Activated CD4-positive, alpha-beta T cell treated with anti-CD3 and anti-CD28 coated beads for 48 hours (primary cell): ENCODE measurements at regions not wholly inside any gene's neighbourhood (a gene's known extent, or its start where the extent isn't known, plus 50 kb on each side); places are given as distances from the start of the nearest gene placed in this dataset.
"Not testable (repeated sequence)": the region's sequence is repeated elsewhere in the genome, so short reads cannot be mapped to it uniquely, and the experiment has no call there.

Experiments
- DNase-seq: peaks from one replicate; pipeline ENCODE4 v3.0.0-alpha.2; 2020

GRCh38 chr3:152724270-152724669 is 110.7 kb upstream of the P2RY1 start:
- no peak for DNase-seq

GRCh38 chr3:152728231-152728980 is 106.5 kb upstream of the P2RY1 start:
- no peak for DNase-seq

DNA sequence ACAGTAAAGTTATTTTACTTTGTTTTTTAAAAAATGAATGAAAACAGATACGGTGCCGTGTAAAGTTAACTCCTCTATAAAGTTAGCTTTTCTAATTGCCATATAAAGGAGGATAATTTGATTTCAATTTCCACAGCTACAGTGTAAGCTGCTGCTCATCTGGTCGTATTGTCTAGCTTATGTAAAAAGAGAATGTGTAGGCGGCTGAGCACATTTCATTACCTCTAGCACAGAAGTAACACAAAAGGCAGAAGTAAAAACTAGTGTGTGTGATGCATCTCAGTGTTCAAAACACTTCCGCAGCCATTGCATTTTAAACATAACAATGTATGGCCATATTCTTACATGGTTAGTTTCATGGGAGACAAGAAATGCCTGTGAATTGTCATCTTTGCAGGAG is 105.0 kb upstream of the P2RY1 start:
- DNase-seq: no peak

DNA sequence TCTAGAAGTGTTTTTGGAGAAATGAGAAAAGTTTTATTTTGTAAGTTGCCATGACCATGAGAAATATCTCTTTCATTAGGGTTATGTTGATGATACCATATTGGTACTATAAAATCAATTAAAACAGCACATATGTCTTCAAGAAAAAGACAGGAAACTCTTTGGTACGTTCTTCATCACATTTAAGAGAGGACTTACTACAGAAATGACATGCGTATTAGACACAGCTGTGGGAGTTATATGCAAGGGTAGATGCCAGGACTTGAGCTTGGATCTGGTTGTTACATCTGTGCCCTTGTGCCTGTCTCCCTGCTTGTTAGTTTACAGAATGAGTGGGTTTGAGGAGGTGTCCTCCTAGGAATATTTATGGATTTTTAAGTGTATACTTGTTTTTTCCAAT is 103.4 kb upstream of the P2RY1 start:
- DNase-seq: no peak

GRCh38 chr3:152733584-152734119 is 101.3 kb upstream of the P2RY1 start:
- no peak for DNase-seq

DNA sequence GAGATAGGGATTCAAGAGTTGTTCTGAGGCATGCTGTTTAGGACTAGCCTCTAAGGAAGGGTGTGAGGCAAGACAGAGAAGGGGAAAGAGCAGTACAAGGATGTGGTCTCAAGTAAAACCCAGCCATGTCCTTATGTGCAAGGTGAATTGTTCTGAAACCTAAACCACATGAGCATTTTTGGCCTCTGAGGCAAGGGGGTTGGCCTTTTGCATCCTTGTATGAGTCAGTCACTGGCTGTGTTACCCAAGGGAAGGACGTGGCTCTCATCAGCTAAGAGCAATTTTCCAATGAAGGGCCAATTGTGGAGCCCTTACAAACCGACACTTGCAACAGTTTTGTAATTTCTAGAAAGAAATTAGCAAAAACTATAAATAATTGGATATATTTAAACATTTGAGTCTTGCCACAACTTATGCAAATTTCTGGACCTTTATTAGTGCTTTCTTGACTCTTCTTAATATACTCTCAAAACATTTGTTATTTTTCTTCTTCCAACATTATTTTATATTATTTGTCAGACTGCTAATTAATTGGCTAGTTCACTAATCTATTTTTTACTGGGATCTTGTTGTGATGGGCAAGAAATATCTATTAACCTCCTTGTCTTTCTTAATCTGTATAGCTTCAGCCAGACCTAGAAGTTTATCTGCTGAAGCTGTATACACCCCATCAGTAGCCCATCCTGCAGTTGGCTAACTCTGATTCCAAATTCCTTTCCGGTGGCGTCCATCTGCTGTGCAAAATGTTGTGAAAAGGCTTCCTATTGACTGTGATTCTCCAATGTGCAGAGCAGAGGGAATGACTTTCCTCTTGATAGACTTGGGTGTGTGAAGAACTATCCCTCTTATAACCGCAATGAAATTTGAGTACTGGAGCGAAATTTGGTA is 97.7 kb upstream of the P2RY1 start:
- DNase-seq: no peak

GRCh38 chr3:152738656-152739055 is 96.3 kb upstream of the P2RY1 start:
- DNase-seq: no peak

DNA sequence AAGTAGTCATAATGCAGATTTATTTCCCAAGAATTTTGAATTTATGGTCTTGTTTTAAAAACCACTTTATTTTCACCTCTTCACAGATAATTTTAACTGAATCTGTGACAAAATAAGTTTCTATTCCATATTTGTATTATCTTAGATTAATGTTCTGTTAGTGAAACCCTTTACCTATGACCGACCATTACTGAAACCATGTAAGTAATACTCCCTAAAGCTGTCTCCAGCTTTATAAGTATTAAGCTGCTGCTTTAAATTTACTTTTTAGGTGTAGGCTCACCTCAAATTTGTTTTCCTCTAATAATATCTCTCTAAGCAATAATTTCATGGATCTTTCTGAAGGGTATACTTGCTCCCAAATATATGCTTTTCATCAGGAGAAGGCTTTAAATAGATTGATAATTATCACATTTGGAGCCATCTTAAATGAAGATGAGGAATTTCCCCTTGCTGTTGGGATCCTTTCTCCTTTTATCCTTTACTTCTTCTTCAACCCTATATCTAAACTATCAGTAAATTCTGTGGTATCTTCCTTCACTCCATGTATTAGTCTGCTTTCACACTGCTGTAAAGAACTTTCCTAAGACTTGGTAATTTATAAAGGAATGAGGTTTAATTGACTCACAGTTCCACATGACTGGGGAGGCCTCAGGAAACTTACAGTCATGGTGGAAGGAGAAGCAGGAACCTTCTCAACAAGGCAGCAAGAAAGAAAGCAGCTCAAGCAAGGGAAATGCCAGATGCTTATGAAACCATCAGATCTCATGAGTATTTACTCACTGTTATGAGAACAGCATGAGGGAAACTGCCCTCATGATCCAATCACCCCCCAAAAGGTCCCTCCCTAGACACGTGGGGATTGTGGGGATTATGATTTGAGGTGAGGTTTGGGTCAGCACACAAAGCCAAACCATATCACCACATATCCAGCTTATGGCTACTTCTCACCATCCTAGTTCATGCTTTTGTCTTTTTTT is 92.3 kb upstream of the P2RY1 start:
- no peak for DNase-seq

GRCh38 chr3:152745646-152746045 is 89.3 kb upstream of the P2RY1 start:
- no peak for DNase-seq

GRCh38 chr3:152754303-152754702 is 80.6 kb upstream of the P2RY1 start:
- DNase-seq: no peak

DNA sequence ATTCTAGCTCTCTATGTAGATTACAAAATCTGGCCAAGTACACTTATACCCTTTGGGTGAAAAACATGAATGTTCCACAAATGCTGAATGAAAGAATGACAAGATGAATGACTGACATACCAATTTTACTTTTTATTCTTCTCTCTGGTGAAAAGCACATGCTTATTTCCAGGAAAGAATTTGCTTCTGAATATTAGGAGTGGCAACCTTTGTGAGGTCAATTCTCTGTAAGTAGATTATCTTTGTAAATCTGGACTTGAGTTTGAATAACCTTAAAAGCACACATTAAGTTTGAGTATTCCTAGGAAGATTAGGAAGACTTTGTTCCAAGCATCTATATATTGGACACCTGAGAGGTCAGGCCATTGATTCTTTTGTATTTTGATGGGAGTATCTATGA is 78.1 kb upstream of the P2RY1 start:
- no peak for DNase-seq

- DNase-seq: no peak
Measured at GRCh38 chr3:152760024-152760563, 74.8 kb upstream of the P2RY1 start.

GRCh38 chr3:152760591-152760990 is 74.3 kb upstream of the P2RY1 start:
- DNase-seq: no peak

DNA sequence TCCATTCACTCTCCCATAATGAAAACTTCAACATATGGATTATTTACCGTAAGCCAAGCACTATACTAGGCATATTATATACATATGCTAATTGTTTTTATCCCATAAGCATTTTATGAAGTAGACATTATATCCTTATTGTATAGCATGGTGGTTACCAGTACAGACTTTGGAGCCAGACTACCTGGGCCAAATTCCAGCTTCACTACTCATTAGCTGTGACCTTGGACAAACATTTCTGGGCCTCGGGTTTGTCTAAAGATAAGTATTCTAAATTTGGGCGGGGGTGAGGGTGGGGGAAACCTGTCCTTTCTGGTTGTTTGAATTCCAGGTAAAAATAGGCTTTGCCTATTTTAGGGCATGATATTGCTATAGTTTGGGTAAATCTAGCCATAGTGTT is 66.5 kb upstream of the P2RY1 start:
- DNase-seq: no peak

GRCh38 chr3:152769523-152769922 is 65.4 kb upstream of the P2RY1 start:
- no peak for DNase-seq

- no peak for DNase-seq
Measured at GRCh38 chr3:152770296-152770695, 64.6 kb upstream of the P2RY1 start.

DNA sequence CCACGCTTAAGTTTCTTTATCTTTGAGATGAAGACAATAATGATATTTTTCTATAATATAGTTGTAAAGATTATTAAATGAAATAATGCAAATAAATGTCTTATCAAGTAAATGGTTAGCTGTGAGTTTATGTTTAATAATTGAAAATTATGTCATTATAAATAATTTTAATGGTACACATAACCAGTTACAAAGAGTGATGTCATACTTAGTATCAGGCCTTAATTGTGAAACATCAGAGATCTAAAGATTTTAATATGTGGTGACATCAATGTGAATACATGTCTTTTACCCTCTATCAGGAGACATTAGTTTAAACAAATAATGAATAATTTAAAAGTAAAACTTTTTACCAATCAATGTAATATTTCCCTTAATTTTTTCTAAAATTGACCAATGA is 63.8 kb upstream of the P2RY1 start:
- DNase-seq: no peak

GRCh38 chr3:152772674-152773225 is 62.2 kb upstream of the P2RY1 start:
- no peak for DNase-seq

DNA sequence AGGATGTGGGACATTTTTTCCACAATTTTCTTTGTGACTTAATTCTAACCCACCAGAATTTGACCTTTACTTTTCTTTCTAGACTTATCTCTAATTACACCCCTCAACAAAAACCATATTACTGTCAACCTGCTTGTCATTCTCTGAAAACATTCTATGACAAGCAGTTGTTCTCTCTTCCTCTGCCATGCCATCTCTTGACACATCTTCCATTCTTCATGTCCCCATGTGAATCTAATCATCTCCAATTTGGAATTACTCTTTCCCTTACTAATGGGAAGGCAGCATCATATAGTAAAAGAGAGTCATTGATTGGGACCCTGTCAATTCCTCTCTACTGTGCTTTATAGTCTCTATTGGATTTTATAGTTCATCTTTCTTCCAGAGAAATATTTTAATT is 61.3 kb upstream of the P2RY1 start:
- DNase-seq: no peak

DNA sequence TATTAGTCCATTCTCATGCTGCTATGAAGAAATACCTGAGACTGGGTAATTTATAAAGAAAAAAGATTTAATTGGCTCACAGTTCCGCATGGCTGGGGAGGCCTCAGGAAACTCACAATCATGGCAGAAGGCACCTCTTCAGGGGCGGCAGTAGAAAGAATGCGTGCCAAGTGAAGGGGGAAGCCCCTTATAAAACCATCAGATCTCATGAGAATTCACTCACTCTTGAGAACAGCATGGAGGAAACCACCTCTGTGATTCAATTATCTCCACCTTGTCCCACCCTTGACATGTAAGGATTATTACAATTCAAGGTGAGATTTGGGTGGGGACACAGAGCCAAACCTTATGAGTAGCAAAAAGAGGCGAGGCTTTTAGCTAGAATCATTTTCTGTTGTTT is 60.7 kb upstream of the P2RY1 start:
- DNase-seq: not testable (repeated sequence)

- DNase-seq: no peak
Measured at GRCh38 chr3:152778022-152778421, 56.9 kb upstream of the P2RY1 start.

- DNase-seq: no peak
Measured at GRCh38 chr3:152779653-152780052, 55.3 kb upstream of the P2RY1 start.
